ENCODE measurements at regions not wholly inside any gene's neighbourhood (a gene's known extent, or its start where the extent isn't known, plus 50 kb on each side); places are given as distances from the start of the nearest gene placed in this dataset.
A peak's percentile ranks its signal among the peaks of the same experiment; 100 is the strongest.

DNA sequence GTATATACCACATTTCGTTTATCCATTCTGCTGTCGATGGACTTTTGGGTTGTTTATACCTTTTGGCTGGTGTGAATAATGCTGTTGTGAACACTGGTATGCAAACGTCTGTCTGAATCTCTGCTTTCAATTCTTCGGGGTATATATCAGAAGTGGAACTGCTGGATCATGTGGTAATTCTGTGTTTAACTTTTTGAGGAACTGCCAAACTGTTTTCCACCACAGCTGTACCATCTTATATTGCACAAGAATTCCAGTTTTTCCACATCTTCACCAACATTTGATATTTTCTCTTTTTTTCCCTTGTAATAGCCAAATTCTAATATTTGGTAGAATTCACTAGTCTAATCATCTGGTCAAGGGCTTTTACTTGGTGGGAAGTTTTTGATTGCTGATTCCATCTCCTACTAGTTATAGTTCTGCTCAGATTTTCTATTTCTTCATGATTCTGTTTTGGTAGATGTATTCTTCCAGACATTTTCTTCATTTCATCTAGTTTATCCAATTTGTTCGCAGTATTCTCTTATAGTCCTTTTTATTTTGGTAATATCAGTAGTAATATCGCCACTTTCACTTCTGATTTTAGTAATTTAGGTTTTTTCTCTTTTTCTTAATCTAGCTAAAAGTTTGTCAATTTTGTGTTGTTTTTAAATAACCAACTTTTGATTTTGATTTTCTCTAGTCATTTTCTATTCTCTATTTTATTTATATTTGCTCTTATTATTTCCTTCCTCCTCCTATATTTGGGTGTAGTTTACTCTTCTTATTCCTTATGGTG lies 271.2 kb downstream of the ZEB1 start:
- Mint-ChIP-seq H3K27me3 (peaks cover 50% of the 10 kb centered on the region), H3K4me1 (ENCODE audit: low read depth) (peaks cover 9% of the 10 kb centered on the region), H3K27ac (no peak overlapping the region), H3K36me3 (ENCODE audit: low read depth) (no peaks in the 10 kb centered on the region), H3K9me3 (peaks cover 14% of the 10 kb centered on the region), H3K4me3 (no peak overlapping the region)
- no peak for DNase-seq

DNA sequence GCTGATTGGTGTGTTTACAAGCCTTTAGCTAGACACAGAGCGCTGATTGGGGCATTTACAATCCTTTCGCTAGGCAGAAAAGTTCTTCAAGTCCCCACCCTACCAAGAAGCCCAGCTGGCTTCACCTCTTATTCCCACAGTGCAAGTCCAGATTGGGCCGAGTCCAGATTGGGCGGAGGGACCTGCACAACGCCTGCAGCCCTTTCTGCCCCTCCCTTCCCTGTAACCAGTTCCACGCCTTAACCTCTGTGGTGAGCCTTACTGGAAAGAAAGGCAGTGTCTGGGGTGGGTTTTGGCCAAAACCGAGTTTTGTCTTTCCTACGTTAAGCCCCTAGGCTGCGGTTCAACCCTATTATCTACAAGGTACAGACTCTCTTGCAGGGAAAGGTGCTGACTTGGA lies 268.7 kb downstream of the ZEB1 start:
- no peaks in the 10 kb centered on the region for H3K36me3 Mint-ChIP-seq (ENCODE audit: low read depth)
- H3K4me3 Mint-ChIP-seq: no peak overlapping the region
- DNase-seq: no peak
- H3K4me1 Mint-ChIP-seq (ENCODE audit: low read depth): peaks cover 9% of the 10 kb centered on the region
- no peak overlapping the region for H3K27ac Mint-ChIP-seq
- peaks cover 13% of the 10 kb centered on the region for H3K9me3 Mint-ChIP-seq
- peaks cover 52% of the 10 kb centered on the region for H3K27me3 Mint-ChIP-seq

DNA sequence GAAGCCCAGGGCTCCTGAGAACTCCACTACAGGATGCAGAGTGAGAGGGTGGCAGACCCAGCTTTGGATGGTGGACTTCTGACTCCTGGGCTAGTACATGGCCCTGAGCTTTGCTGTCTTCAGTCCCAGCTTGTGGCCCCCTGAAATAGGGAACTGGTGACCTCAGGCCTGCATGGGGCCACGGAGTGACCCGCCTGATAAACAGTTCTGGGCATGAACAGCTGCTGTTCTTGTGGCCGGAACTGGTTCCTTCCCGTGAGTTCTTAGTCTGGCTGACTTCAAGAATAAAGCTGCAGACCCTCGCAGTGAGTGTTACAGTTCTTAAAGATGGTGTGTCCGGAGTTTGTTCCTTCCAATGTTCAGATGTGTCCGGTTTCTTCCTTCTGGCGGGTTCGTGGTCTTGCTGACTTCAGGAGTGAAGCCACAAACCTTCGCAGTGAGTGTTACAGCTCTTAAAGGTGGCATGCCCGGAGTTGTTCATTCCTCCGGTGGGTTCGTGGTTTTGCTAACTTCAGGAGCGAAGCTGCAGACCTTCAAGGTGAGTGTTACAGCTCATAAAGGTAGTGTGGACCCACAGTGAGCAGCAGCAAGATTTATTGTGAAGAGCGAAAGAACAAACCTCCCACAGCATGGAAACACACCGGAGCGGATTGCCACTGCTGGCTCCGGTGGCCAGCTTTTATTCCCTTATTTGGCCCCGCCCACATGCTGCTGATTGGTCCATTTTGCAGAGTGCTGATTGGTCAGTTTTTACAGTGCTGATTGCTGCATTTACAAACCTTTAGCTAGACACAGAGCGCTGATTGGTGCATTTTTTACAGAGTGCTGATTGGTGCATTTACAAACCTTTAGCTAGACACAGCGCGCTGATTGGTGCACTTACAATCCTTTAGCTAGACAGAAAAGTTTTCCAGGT lies 268.0 kb downstream of the ZEB1 start:
- no peak overlapping the region for H3K27ac Mint-ChIP-seq
- H3K4me1 Mint-ChIP-seq (ENCODE audit: low read depth): peaks cover 13% of the 10 kb centered on the region
- peaks cover 7% of the 10 kb centered on the region for H3K9me3 Mint-ChIP-seq
- no peak for DNase-seq
- no peaks in the 10 kb centered on the region for H3K36me3 Mint-ChIP-seq (ENCODE audit: low read depth)
- H3K27me3 Mint-ChIP-seq: peaks cover 49% of the 10 kb centered on the region
- peak overlapping the region; percentile 42 for H3K4me3 Mint-ChIP-seq

DNA sequence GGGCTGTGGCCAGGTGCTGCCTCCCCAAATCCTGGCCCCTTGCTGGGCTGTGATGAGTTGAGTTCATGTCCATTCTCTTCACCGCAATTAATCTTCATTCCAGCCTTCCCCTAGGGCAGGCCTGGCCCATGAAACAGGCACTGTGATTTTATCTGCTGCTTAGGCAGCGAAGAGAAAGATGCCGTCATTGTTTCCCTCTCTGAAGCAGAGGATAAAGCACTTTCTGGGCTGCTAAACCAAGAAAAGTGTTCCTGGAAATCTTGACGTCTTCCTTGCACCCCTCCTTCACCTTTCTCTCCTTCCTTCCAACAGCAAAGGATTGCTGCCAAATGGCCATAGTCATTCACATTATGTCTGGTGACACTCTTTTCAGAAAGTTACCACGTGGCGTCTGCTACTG lies 265.9 kb downstream of the ZEB1 start:
- peaks cover 14% of the 10 kb centered on the region for H3K4me1 Mint-ChIP-seq (ENCODE audit: low read depth)
- no peak for DNase-seq
- peaks cover 41% of the 10 kb centered on the region for H3K27me3 Mint-ChIP-seq
- no peaks in the 10 kb centered on the region for H3K9me3 Mint-ChIP-seq
- H3K27ac Mint-ChIP-seq: no peak overlapping the region
- H3K4me3 Mint-ChIP-seq: no peak overlapping the region
- no peaks in the 10 kb centered on the region for H3K36me3 Mint-ChIP-seq (ENCODE audit: low read depth)

DNA sequence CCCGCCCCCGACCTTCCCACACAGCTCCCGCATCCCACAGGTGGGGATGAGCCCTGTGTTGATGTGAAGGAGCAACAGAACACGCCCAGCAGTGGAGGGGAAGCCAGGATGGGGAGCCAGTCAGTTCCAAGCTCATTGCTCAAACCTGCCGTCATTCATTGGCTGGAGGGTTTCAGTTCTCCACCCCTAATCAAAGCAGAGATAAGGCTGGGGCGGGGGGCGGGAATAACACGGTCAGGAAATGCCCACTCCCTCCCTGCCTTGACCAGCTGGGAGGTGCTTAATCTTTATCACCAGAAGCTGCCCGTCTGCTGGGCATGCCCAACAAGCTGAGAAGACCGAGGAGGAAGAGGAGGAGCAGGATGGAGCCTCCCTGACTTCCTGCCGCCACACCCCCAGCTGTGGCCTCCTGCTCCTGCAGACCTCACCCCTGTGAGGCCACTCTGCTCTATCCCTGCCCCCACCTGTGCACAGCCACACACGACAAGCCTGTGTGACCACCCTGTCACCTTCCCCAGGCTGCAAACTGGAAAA lies 265.1 kb downstream of the ZEB1 start:
- no peaks in the 10 kb centered on the region for H3K9me3 Mint-ChIP-seq
- no peak for DNase-seq
- no peak overlapping the region for H3K27ac Mint-ChIP-seq
- H3K27me3 Mint-ChIP-seq: peaks cover 37% of the 10 kb centered on the region
- peaks cover 14% of the 10 kb centered on the region for H3K4me1 Mint-ChIP-seq (ENCODE audit: low read depth)
- H3K36me3 Mint-ChIP-seq (ENCODE audit: low read depth): no peaks in the 10 kb centered on the region
- H3K4me3 Mint-ChIP-seq: no peak overlapping the region

DNA sequence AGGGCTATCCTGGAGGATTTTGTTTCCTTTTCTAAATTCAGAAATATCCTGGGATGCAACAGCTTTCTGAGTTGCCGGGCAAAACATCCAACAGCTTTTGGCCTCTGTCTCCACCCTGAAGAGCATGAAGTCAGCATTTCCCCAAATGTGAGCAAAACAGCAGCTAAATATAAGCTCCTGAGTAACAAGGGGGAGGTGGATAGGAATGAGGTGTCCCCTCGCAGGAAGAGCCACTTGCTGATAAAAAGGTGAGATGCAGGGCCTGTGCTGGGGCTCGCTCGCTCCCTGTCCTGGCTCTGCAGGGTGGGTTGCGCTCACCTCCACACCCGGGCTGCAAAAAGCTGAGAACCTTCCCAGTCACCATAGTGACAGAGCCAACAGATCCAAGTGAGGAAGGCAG lies 264.3 kb downstream of the ZEB1 start:
- Mint-ChIP-seq H3K27ac (no peak overlapping the region), H3K4me3 (no peak overlapping the region), H3K27me3 (peaks cover 37% of the 10 kb centered on the region), H3K4me1 (ENCODE audit: low read depth) (peaks cover 22% of the 10 kb centered on the region), H3K36me3 (ENCODE audit: low read depth) (no peaks in the 10 kb centered on the region), H3K9me3 (no peaks in the 10 kb centered on the region)
- DNase-seq: no peak

DNA sequence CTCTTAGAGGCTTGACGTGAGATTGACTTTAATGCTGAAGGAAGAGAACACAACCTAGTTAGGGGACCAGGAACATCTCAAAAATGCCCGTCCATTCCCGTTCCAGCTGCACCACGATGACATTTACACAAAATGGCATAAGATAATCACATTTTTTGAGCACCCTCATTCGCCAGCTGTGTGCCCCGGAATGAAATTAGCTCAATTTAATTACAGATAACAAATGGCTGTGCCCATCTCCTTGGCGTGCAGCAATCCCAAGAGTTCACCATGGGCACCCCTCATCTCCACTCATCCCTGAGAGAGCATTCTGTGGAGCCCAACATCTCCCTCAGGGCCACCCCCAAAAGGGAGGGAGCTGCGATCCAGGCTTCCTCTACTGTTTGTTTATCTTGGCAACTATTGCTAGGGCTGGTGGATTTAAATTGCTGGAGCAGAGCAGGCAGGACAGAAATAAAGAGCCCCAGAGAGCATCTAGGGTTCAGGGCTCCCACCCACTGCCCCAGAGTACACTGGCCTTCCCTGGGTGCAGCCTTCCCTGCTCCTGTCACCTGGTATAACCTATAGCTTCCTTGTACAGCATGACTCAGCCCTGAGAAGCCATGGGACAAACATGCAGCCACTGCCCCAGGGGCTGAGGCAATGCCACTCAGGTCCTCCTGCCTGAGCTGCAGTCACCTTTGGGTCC lies 263.5 kb downstream of the ZEB1 start:
- Mint-ChIP-seq H3K4me1 (ENCODE audit: low read depth) (peaks cover 25% of the 10 kb centered on the region), H3K27ac (no peak overlapping the region), H3K9me3 (no peaks in the 10 kb centered on the region), H3K27me3 (peaks cover 31% of the 10 kb centered on the region), H3K36me3 (ENCODE audit: low read depth) (no peaks in the 10 kb centered on the region), H3K4me3 (no peak overlapping the region)
- no peak for DNase-seq

DNA sequence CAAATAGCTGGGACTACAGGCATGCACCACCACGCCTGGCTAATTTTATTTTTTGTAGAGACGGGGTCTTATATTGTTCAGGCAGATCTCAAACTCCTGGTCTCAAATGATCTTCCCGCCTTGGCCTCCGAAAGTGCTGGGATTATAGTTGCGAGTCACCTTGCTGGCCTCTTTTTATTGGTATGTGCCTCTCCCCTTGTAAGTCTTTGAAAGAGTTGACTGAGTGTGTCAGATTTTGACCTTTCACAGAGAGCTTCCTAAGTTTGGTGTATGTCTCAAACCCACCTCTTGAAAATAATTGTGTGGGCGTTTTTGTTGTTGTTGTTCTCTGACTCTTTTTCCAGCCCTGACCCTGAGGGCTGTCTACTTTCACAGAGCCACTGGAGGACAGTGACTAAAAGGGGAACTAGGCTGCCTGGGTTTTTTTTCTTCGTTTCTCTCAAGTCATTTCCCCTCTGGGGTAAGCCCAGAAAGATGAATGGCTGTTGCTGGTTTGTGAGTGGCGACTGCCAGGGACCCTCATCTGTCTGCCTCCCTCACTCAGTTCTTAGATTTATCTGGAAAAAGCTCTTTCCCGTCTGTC lies 262.8 kb downstream of the ZEB1 start:
- Mint-ChIP-seq H3K36me3 (ENCODE audit: low read depth) (no peaks in the 10 kb centered on the region), H3K27ac (no peak overlapping the region), H3K4me1 (ENCODE audit: low read depth) (peaks cover 19% of the 10 kb centered on the region), H3K27me3 (peaks cover 24% of the 10 kb centered on the region), H3K4me3 (no peak overlapping the region), H3K9me3 (peaks cover 6% of the 10 kb centered on the region)
- no peak for DNase-seq

DNA sequence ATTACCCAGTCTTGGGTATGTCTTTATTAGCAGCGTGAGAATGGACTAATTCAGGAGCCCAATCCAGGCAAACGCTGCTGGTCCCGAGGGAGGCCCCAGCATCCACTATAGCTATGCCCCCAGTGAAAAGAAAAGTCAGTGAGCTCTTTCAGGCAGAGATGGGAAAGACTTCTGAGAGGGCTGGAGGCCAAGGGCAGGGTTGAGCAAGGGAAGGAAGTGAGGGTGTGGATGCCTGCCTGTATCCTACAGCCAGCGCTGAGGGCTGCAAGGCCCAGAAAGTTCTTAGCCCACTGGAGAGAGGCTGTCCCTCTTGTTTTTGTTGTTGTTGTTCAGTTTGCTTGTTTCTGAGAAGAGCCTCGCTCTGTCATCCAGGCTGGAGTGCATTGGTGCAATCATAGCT lies 261.6 kb downstream of the ZEB1 start:
- Mint-ChIP-seq H3K27ac (no peak overlapping the region), H3K9me3 (peaks cover 6% of the 10 kb centered on the region), H3K4me3 (no peak overlapping the region), H3K36me3 (ENCODE audit: low read depth) (no peaks in the 10 kb centered on the region), H3K4me1 (ENCODE audit: low read depth) (peaks cover 16% of the 10 kb centered on the region), H3K27me3 (peaks cover 15% of the 10 kb centered on the region)
- no peak for DNase-seq
